ENCODE measurements at regions not wholly inside any gene's neighbourhood (a gene's known extent, or its start where the extent isn't known, plus 50 kb on each side); places are given as distances from the start of the nearest gene placed in this dataset.
"Not testable (repeated sequence)": the region's sequence is repeated elsewhere in the genome, so short reads cannot be mapped to it uniquely, and the experiment has no call there.

DNA sequence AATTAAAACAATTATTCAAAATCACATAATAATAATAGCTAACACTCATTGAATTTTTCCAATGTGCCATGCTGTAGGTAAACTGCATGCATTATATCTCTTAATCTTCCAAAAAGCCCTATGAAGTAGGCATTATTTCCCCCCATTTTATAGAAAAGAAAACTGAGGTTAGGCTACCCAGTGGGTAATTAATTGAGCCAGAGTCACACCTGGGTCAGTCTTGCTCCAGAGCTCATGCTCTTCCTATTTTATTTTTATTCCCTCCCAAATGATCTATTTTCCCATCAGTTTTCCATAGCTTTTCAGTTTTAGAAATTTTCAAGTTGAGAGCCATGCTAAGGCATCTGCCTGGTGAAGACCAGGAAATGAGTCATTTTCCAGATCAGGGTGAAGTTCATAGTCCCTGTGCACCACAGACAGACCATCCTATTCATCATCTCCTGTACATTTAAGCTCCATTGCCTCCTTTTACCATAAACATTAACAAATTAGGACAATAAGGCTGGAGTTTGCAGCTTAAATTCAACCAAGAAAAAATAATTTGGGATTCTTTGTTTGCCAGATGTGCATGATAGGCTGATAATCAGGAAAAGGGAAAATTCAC is 417.3 kb downstream of the OTOL1 start:
- FAIRE-seq (no peak), DNase-seq (ENCODE audit: low spot score) (peak; percentile 20)

DNA sequence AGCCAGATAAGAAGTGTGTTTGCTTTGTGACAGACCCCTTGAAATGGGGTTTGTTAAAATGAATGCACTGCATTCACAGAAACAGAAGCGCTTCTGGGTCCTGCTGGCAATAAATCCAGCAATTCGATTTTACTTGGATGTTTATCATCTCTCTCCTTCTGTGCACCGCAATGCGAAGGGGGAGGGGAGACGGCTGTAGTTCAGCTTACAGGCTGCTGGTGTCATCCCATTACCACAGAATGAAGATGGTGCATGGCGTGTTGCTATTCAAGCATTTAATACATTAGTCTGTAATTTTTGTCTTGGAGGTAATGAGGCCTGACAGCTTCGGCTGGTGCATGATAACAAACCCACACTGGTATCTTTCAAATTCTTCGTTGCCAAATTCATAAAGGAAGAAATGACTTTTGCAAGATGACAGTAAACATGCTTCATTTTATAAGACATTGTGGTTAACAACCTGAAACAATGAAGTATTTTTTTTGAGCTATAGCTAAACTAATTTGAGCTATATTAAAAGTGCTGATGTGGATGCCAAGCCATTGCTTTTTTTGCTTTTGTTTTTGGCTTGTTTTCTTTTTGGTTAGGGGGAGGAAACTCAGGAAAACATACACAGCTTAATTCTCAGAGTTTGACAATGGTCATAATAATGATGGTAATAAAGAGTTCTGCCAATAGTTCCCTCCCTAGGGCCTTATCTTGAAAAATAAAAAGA is 418.3 kb downstream of the OTOL1 start:
- no peak for FAIRE-seq
- DNase-seq (ENCODE audit: low spot score) = no peak

DNA sequence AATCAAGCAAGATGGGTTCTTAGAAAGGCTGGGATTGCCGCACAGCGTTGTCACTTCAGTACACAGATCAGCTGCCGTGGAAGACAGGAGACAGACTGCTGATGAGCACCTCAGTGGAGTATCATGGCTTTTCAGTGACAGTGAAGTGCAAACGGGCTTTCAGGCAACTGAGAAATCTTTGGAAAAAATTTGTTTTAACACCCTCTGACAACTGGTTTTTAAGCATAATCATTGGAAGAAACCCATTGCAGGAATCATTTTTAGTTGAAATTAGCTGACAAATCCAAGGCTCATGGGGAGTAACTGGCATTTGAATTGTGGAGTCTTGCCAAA is 418.8 kb downstream of the OTOL1 start:
- FAIRE-seq (no peak), DNase-seq (ENCODE audit: low spot score) (no peak)

DNA sequence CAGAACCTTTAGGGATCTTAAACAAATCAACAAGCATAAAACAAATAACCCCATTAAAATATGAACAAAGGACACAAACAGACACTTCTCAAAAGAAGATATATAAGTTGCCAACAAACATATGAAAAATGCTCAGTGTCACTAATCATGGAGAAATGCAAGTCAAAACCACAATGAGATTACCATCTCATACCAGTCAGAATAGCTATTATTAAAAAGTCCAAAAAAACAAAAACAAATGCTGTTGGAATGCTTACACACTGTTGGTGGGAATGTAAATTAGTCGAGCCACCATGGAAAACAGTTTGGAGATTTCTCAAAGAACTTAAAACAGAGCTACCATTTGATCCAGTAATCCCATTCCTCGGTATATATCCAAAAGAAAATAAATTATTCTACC is 423.6 kb downstream of the OTOL1 start:
- no peak for FAIRE-seq
- no peak for DNase-seq (ENCODE audit: low spot score)

DNA sequence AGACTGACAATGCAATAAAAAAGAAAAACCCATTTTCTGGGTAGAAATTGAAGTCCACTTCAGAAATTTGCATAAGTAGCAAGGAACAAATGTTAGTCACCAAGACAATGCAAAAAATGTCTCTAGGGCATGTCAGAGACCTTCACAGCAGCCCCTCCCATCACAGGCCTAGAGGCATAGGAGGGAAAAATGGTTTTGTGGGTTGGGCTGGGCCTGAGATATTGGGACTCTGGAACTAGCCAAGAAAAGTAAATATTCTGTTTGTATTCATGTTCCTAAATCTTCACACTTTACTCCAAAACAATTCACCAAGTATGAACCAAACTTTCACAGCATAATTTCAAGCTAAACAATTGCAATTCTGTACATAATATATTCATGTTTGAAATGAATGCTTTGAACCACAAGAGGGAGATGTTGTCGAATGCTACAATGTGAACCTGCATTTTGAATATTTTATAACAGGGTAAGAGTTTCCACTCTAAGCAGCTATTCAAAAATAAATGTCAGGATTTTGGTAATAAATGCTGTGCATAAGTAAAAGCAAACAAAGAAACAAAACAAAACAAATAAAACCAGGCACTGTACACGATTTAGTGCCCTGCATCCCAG is 429.2 kb downstream of the OTOL1 start:
- DNase-seq (ENCODE audit: low spot score) (no peak), FAIRE-seq (no peak)

DNA sequence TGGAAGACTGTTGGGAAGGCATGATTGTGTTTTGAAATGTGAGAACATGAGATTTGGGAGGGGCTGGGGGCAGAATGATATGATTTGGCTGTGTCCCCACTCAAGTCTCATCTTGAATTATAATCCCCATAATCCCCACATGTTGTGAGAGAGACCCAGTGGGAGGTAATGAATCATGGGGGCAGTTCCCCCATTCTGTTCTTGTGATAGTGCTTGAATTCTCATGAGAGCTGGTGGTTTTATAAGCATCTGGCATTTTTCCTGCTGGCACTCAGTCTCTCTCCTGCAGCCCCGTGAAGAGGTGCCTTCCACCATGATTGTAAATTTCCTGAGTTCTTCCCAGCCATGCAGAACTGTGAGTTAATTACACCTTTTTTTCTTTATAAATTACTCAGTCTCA is 430.5 kb downstream of the OTOL1 start:
- DNase-seq (ENCODE audit: low spot score) (no peak), FAIRE-seq (no peak)

DNA sequence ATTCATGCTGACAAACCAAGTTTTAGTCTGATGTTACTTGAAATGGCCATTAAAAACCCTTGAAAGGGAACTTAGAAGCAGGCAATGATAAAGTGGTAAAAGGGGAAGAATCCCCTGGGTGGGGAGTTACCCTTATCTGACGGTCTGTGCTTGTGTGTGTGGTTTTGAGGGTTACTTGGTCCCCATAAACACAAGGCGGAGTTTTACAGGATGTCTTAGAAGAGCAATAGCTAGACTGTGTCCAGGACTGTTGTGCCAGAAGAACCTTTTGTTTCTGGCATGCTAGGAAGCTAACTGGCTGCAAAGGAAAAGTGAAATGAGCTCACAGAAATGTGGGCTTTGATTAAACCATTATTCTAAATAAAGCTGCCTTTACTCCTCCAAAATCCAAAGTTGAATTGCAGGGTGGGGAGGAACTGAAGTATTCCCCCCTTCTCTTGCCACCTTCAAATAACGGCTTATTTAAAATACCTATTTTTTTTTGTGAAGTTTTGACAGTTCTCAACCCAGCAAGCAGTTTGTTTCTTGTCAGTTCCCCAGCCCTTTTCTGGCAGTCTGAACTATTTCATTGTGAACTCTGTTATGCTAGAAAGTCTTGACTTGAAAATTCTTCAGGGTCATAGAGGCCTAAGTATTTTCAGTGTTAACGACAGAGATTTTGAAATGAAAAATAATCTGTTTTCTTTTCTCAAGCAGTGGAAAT is 443.5 kb downstream of the OTOL1 start:
- FAIRE-seq (no peak), DNase-seq (ENCODE audit: low spot score) (no peak)

DNA sequence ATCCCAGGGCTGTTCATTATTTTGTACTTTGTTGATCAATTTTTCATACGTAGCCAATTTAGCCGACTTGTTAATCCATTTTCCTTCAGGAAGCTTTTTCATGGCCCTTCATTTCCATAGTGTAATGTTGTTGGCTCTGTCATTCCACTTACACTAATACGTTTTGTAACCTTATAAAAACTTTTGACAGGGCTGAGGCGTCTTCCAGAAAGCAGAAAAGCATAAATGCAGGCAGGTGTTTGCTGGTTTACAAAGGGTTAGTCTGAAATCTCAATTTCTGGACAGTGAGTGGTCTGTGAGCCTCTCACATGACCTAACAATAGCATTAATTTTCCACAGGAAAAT is 444.0 kb downstream of the OTOL1 start:
- DNase-seq (ENCODE audit: low spot score) (no peak), FAIRE-seq (no peak)

DNA sequence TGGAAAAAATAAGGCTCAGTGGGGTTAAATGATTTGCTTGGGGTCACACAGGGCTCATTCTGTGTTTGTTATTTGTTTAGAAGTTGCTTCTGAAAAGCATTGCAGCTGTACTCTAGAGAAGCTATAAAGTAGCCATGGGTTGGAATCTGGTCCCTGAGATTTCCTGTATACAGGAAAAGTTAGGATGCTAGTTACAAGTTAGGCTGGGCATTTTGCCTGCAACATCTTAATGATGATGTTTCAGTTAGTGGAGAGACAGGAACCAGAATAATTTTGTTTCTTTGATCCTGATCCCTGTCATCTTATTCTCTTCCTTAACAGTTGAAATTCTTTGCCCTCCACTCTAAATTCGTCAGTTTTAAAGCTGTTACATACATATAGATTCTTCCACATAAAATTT is 445.3 kb downstream of the OTOL1 start:
- DNase-seq (ENCODE audit: low spot score) = no peak
- no peak for FAIRE-seq

DNA sequence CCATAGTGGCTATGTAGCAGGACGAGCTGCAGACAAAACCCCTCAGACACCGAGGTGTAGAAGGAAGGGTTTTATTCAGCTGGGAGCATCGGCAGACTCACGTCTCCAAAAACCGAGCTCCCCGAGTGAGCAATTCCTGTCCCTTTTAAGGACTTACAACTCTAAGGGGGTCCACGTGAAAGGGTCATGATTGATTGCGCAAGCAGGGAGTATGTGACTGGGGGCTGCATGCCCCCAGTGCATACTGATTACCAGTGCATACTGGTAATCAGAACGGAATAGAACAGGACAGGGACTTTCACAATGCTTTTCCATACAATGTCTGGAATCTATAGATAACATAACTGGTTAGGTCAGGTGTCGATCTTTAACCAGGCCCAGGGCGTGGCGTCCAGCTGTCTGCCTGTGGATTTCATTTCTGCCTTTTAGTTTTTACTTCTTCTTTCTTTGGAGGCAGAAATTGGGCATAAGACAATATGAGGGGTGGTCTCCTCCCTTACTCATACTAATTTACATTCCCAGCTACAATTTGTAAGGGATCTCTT is 447.3 kb downstream of the OTOL1 start:
- not testable (repeated sequence) for DNase-seq (ENCODE audit: low spot score); FAIRE-seq

DNA sequence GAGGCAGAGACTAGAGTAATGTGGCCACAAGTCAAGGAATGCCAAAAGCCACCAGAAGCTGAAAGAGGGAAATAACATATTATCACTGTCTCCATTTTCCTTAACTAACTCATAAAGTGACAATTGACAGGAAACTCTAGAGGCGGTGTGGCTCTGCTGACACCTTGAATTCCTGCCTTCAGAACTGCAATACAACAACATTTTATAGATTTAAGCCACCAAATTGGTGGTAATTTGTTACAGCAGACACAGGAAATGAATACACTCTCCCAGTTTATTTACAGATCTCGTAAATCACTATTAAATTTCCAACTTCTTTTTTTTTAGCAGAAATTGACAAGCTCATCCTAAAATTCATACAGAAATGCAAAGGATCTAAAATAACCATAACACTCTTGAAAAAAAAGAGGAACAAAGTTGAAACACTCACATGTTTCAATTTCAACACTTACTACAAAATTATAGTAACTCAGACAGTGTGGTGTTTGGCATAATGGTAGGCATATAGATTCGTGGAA is 449.9 kb downstream of the OTOL1 start:
- no peak for FAIRE-seq
- DNase-seq (ENCODE audit: low spot score) = no peak

DNA sequence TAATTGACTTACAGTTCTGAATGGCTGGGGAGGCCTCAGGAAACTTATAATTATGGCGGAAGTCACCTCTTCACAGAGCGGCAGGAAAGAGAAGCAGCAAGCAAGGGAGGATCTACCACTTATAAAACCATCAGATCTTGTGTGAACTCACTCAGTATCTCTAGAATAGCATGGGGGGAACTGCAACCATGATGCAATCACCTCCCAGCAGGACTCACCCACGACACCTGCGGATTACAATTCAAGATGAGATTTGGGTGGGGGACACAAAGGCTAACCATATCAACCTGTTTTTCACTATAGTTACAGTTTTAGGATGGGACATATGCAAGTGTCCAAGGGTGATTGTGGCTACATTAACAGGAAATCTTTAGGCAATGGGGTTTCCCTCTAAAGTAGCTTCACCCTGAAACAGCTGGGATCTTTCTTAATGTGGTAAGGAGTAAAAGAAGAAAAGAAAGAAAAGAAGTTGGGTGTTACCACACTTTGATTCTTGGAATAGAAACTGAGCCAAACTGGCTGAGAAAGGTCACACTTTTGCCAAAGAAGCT is 453.8 kb downstream of the OTOL1 start:
- DNase-seq (ENCODE audit: low spot score) (no peak), FAIRE-seq (no peak)

DNA sequence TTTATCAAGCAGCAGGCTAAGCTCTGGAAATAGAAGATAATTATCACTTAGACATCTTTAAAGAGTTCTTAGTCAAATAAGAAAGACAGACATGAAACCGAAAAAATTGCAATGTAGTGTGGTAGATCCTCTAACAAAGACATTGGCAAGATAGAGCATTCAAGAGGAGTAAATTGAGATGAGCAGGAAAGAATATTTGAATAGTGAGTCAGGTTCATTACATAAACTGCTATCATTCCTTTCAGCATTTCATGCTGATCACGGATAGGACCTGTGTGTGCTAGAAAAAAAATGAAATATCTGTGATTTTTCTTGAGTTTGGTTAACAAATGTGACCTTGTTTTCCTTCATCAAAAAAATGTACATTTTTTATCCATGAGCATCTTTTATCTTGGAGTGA is 460.9 kb downstream of the OTOL1 start:
- no peak for FAIRE-seq
- no peak for DNase-seq (ENCODE audit: low spot score)

DNA sequence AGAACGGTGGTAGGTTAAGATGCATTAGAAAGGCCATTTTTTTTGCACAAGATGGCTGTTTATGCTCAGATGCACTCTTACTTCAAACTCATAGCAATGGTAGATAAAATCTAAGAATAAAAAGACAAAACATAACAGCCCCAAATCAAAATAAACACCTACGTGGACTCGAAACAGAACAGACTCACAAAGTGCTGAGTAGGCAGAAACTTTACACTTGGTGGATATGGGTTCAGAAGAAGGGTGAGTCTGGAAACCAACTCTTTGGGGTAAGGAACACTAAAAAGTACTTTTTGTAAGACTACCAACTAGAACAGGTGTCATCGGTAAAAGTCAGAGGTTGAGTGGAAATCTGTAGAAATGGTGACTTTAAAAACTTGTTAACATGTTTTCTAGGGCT is 468.2 kb downstream of the OTOL1 start:
- DNase-seq (ENCODE audit: low spot score) (no peak), FAIRE-seq (no peak)

DNA sequence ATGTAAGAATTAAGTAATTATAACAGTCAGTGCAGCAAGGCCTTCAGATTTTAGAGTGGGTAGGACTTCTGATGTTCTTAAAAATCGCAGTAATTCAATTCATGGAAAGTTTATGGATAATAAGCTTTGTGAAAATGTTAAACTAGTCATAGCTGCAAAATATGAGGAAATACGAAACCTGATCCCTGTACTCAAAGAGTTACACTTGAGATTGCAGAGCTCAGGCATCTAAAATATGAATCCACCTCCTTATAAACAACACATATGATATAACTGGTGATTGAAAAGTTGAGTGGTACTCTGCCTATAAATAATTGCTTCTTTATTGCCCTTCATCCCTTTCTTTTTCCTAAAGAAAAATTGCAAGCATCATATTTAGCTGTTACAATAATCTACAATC is 473.3 kb downstream of the OTOL1 start:
- no peak for DNase-seq (ENCODE audit: low spot score)
- FAIRE-seq = no peak

DNA sequence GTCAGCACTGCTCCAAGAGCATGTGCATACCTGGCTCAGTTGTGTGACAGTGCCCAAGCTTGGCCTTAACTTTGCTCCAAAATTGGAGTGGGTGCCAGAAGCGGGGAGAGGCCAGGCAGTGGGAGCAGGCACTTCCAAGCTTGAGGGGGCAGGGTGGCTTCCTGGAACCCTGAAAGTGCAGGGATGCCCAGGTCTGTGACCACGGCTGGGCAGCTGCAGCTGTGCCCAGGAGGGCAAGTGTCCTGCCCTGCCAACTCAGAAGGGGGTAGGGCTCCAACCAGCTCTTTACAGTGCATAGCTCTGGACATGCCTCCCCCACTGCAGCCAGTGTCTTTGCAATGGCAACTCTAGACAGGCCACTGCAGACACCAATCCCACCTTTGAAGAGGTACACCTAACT is 478.6 kb downstream of the OTOL1 start:
- FAIRE-seq (no peak), DNase-seq (ENCODE audit: low spot score) (no peak)

DNA sequence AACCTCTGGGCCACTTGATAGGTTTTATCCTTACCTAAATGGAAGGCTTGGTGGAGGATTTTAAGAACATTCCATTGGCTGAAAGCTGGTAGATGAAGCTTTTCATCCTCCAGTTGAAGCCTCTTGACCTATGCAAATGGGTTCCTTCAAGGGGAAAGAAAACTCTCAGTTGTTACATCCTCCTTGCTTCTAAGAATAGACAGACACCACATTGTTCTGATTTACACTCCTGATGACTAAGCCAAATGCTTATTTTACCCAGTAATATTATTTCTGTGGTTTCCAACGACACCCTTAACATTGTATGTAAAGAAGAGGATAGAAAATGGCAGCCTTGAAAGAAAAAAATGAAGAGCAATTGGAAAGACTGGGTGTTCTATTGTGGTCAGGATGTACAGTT is 480.5 kb downstream of the OTOL1 start:
- DNase-seq (ENCODE audit: low spot score) (peak; percentile 4), FAIRE-seq (no peak)

DNA sequence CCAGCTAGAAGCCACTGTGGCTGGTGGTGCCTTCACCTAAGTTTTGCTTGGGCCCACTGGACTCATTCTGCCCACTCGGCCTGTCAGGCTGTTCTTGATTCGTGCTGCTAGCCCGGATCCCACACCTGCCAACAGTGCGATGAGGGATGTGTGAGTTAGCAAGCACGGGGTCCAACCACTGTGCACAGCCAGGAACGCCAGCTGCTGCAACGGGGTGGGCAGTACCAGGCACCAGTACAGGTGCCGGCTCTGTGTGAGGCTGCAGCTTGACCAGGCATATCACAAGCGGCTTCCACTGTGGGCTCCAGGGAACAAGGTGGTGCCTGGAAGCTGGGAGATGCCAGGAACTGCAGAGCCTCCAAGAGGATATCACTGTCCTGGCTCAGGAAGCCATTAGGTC is 481.2 kb downstream of the OTOL1 start:
- no peak for FAIRE-seq

DNA sequence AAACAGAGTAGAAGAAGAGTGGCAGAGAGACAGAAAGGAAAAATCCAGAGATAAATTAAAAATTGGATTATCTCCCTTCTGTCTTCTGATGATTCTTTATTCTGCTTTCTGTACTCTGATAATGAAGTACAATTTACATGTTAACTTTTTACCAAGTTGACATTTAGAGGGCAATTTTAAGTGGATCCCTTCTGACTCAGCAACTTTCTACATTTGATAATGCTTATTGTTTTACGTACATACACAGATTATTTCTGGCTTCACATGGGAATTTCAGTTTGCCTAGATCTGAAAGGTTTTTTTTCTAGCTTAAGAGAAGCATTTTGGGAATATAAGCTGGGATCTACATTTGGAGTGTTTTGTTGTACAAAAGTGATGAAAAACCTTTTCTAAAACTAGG is 491.3 kb downstream of the OTOL1 start:
- FAIRE-seq (no peak), DNase-seq (ENCODE audit: low spot score) (no peak)

More for the DNA sequence above, 481.2 kb downstream of the OTOL1 start:
- DNase-seq (ENCODE audit: low spot score) = no peak

DNA sequence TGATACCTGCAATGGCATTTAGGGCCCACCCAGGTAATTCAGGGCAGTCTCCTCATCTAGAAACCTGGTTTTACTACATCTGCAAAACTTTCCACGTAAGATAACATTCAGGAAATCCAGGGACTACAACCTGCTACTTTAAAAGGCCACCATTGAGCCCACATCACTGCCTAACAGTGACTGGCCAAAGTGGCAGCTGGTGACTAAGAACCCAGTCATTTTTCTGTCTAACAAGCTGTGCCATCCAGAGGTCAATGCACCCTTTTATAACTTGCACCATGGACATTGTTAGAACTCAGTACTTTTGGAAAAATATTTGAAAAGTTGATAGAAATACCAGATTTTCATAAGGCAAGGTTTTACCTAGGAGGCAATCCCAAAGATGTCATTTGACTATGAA is 492.4 kb downstream of the OTOL1 start:
- no peak for FAIRE-seq

DNA sequence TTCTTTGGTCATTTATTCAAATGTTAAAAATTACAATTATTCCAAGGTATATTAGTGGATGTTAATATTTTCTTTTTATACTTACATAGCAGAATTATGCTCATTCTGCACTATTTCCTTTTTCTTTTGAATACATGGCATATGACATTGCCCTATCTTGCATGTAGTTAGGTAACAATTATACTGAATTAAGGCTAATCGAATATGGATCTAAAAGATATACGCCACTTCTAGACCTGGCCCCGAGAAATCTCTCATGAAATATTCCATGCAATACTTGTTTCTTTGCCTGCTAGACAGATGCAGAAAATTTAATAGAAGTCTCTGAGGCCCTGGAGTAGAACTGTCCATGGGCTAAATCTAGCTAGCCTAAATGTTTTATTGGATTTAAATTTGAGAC is 493.4 kb downstream of the OTOL1 start:
- no peak for DNase-seq (ENCODE audit: low spot score)
- no peak for FAIRE-seq

More for the DNA sequence above, 492.4 kb downstream of the OTOL1 start:
- DNase-seq (ENCODE audit: low spot score) = no peak

All from urothelium cell line (cell line).